GM20000 (cell line): ENCODE measurements at regions not wholly inside any gene's neighbourhood (a gene's known extent, or its start where the extent isn't known, plus 50 kb on each side); places are given as distances from the start of the nearest gene placed in this dataset.

Experiments used
- DNase-seq: peaks from one replicate; pipeline ENCODE4 v3.0.0; 2012; ENCODE audit warnings: low spot score
- CTCF ChIP-seq: IDR thresholded peaks from 2 replicates; pipeline ENCODE4 v1.5.1; 2012; ENCODE audit warnings: mild to moderate bottlenecking, control low read depth; ENCODE audit errors: extremely low read depth, missing control alignments

GRCh38 chr1:84090447-84091245, 53.4 kb upstream of the PRKACB start:
- no peak for TF ChIP-seq CTCF
- DNase-seq, result no peak

- DNase-seq, result no peak
- no peak for TF ChIP-seq CTCF
These were observed 54.2 kb upstream of the PRKACB start for GRCh38 chr1:84089867-84090266.

GRCh38 chr1:84089465-84089864, 54.6 kb upstream of the PRKACB start:
- no peak for TF ChIP-seq CTCF
- no peak for DNase-seq

- no peak for TF ChIP-seq CTCF
- DNase-seq, result no peak
These were observed 57.5 kb upstream of the PRKACB start for GRCh38 chr1:84086616-84087015.

- no peak for TF ChIP-seq CTCF
- no peak for DNase-seq
These were observed 57.9 kb upstream of the PRKACB start for GRCh38 chr1:84086189-84086588.

- no peak for DNase-seq
These were observed 60.8 kb upstream of the PRKACB start for GRCh38 chr1:84083307-84083706.

GRCh38 chr1:84078842-84079202, 65.2 kb upstream of the PRKACB start:
- no peak for DNase-seq
- TF ChIP-seq CTCF, result no peak

More at GRCh38 chr1:84083307-84083706, 60.8 kb upstream of the PRKACB start:
- no peak for TF ChIP-seq CTCF
